ENCODE measurements at regions not wholly inside any gene's neighbourhood (a gene's known extent, or its start where the extent isn't known, plus 50 kb on each side); places are given as distances from the start of the nearest gene placed in this dataset.

- DNase-seq, result no peak
These were observed 53.1 kb upstream of the RUNX3 start for GRCh38 chr1:24983006-24983680.

GRCh38 chr1:24981631-24982005 is 51.5 kb upstream of the RUNX3 start:
- DNase-seq, result no peak

- no peak for DNase-seq
These were observed 51.0 kb upstream of the RUNX3 start for GRCh38 chr1:24980836-24981630.
